ENCODE measurements at regions not wholly inside any gene's neighbourhood (a gene's known extent, or its start where the extent isn't known, plus 50 kb on each side); places are given as distances from the start of the nearest gene placed in this dataset.

DNA sequence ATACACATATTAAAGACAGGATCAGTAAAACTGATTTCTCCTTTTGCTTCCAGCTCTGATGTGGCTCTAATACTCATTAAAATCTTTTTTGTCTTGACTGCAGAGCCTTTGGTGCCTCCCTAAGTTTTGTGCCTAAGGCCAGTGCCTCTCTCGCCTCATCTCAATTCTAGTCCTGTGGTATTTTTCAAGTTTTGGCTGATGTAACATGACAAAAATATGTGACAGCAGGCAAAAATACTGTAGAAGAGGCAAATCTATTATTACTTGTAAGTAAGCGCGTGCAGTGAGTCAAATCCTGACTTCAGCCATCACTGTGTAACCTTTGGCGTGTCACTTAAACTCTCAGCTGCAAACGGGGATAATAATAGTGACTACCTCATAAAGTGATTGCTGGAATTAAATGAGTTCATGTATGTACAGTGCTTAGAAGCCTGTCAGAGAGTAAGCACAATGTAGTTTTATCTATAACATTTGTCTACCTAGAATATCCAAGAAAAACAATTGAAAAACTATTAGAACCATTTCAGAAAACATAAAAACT lies 74.0 kb downstream of the MAB21L3 start:
- Histone ChIP-seq H3K36me3 (no peaks in the 10 kb centered on the region), H3K27ac (no peak overlapping the region), H3K4me1 (peaks cover 0 to 15% (median 6%) of the 10 kb centered on the region in 4 donors), H3K9me3 (no peaks in the 10 kb centered on the region), H3K4me3 (no peak overlapping the region), H3K27me3 (no peaks in the 10 kb centered on the region)
- 76 to 81% methylated on average over 5 of the region's 5 CpGs for WGBS, 2 donors (ENCODE audit: low coverage in 1 of 2)
- in situ Hi-C loops (cut with MboI; ENCODE audit: low pct_ligation_motif_present in 1 of 4, low pct_unique_long_range_greater_than_20kb in 1 of 4, low sequenced_read_pairs in 3 of 4) = no loop called here
- DNase-seq = no peak
- intact Hi-C loops (cut with DNase I; ENCODE audit: low total_unique reads) = no loop called here
- TF ChIP-seq POLR2A (IDR thresholded peaks at IDR 0.05) (no peak), POLR2AphosphoS5 (IDR thresholded peaks at IDR 0.05) (no peak), EP300 (IDR thresholded peaks at IDR 0.05; ENCODE audit: low read depth) (no peak)
- TF ChIP-seq, protein P1, sequence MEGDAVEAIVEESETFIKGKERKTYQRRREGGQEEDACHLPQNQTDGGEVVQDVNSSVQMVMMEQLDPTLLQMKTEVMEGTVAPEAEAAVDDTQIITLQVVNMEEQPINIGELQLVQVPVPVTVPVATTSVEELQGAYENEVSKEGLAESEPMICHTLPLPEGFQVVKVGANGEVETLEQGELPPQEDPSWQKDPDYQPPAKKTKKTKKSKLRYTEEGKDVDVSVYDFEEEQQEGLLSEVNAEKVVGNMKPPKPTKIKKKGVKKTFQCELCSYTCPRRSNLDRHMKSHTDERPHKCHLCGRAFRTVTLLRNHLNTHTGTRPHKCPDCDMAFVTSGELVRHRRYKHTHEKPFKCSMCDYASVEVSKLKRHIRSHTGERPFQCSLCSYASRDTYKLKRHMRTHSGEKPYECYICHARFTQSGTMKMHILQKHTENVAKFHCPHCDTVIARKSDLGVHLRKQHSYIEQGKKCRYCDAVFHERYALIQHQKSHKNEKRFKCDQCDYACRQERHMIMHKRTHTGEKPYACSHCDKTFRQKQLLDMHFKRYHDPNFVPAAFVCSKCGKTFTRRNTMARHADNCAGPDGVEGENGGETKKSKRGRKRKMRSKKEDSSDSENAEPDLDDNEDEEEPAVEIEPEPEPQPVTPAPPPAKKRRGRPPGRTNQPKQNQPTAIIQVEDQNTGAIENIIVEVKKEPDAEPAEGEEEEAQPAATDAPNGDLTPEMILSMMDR (IDR thresholded peaks at IDR 0.05) = no peak

DNA sequence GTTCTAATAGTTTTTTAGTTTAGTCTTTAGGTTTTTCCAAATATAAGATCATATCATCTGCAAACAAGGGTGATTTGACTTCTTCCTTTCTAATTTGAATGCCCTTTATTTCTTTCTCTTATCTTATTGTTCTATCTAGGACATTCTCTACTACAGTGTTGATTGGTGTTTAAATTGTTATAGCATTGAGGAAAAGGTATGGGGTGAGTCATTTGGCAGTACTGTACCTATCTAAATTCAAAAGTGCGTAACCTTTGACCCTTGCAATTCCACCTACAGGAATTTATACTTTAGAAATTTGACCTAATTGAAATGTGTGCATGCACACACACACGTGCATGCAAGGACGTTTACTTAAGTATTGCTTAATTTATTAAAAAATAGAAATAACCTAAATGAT lies 78.3 kb downstream of the MAB21L3 start:
- Histone ChIP-seq H3K4me3 (no peak overlapping the region), H3K36me3 (no peaks in the 10 kb centered on the region), H3K27me3 (no peaks in the 10 kb centered on the region), H3K4me1 (peaks cover 0 to 21% (median 13%) of the 10 kb centered on the region in 4 donors), H3K27ac (no peak overlapping the region), H3K9me3 (no peaks in the 10 kb centered on the region)
- 54 to 62% methylated on average over 3 of the region's 3 CpGs for WGBS, 2 donors (ENCODE audit: low coverage in 1 of 2)
- TF ChIP-seq EP300 (IDR thresholded peaks at IDR 0.05; ENCODE audit: low read depth) = no peak
- no peak for TF ChIP-seq POLR2AphosphoS5 (IDR thresholded peaks at IDR 0.05)
- TF ChIP-seq, protein P1 (IDR thresholded peaks at IDR 0.05) = no peak
- TF ChIP-seq POLR2A (IDR thresholded peaks at IDR 0.05) = no peak
- intact Hi-C loops (cut with DNase I; ENCODE audit: low total_unique reads) = no loop called here
- no peak for DNase-seq
- in situ Hi-C loops (cut with MboI; ENCODE audit: low pct_ligation_motif_present in 1 of 4, low pct_unique_long_range_greater_than_20kb in 1 of 4, low sequenced_read_pairs in 3 of 4) = no loop called here

DNA sequence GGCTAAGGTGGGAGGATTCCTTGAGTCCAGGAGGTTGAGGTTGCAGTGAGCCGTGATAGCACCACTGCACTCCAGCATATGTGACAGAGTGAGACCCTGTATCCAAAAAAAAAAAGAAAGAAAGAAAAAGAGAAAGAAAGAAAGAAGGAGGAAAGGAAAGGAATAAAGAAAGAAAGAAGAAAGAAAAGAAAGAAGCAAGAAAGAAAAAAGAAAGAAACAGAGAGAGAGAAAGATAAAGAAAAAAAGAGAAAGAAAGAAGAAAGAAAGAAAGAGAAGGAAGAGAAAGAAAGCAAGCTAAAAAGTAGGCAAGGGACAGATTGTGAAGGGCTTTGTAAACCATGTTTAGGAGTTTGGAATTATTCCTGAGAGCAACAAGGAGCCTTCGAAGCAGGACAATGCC lies 80.1 kb downstream of the MAB21L3 start:
- intact Hi-C loops (cut with DNase I; ENCODE audit: low total_unique reads) = no loop called here

DNA sequence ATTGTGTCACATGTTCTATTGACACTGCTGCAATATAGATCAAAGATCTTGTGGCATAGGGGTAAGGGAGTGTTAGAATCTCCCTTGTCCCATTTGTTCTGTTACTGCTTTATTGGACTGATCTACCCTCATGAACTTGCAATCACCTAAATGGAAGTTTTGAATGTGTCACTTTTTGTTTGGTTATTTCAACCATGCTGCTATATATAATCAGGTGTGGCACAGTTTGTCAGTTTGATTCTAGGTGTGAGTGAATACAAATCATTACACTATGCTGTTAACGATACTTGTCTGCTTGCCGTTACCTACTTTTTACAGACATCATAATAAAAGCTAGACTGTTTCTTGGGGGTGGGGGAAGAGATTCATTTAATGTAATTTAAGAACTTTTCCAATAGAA lies 82.6 kb downstream of the MAB21L3 start:
- peaks cover 0 to 32% (median 18%) of the 10 kb centered on the region in 4 donors for H3K4me1 ChIP-seq
- DNase-seq = no peak
- no peaks in the 10 kb centered on the region for H3K27me3 ChIP-seq
- in situ Hi-C loops (cut with MboI; ENCODE audit: low pct_ligation_motif_present in 1 of 4, low pct_unique_long_range_greater_than_20kb in 1 of 4, low sequenced_read_pairs in 3 of 4) = no loop called here
- H3K4me3 ChIP-seq = no peak overlapping the region
- peak overlapping the region; percentile 57 to 65 (median 63) for H3K27ac ChIP-seq
- TF ChIP-seq, protein P1 (IDR thresholded peaks at IDR 0.05) = no peak
- TF ChIP-seq POLR2AphosphoS5 (IDR thresholded peaks at IDR 0.05) (peak in 1 of 3 donors; percentile 24), EP300 (IDR thresholded peaks at IDR 0.05; ENCODE audit: low read depth) (no peak), POLR2A (IDR thresholded peaks at IDR 0.05) (no peak)
- no peaks in the 10 kb centered on the region for H3K36me3 ChIP-seq
- intact Hi-C loops (cut with DNase I; ENCODE audit: low total_unique reads) = no loop called here
- no peaks in the 10 kb centered on the region for H3K9me3 ChIP-seq
- 50 to 60% methylated on average over 2 of the region's 2 CpGs for WGBS, 2 donors (ENCODE audit: low coverage in 1 of 2)

More for the DNA sequence above, 80.1 kb downstream of the MAB21L3 start:
- Histone ChIP-seq H3K36me3 (no peaks in the 10 kb centered on the region), H3K4me1 (peaks cover 0 to 32% (median 16%) of the 10 kb centered on the region in 4 donors), H3K27me3 (no peaks in the 10 kb centered on the region), H3K9me3 (no peaks in the 10 kb centered on the region), H3K27ac (no peak overlapping the region), H3K4me3 (no peak overlapping the region)
- 74 to 83% methylated on average over 2 of the region's 2 CpGs for WGBS, 2 donors (ENCODE audit: low coverage in 1 of 2)
- no peak for DNase-seq
- TF ChIP-seq, protein P1 (IDR thresholded peaks at IDR 0.05) = no peak
- TF ChIP-seq POLR2AphosphoS5 (IDR thresholded peaks at IDR 0.05) (no peak), POLR2A (IDR thresholded peaks at IDR 0.05) (no peak), EP300 (IDR thresholded peaks at IDR 0.05; ENCODE audit: low read depth) (no peak)
- in situ Hi-C loops (cut with MboI; ENCODE audit: low pct_ligation_motif_present in 1 of 4, low pct_unique_long_range_greater_than_20kb in 1 of 4, low sequenced_read_pairs in 3 of 4) = no loop called here

Measured in transverse colon (tissue), 4 donors.